GM12878 (cell line): ENCODE measurements at regions not wholly inside any gene's neighbourhood (a gene's known extent, or its start where the extent isn't known, plus 50 kb on each side); places are given as distances from the start of the nearest gene placed in this dataset.

Source experiments
- CHD4 ChIP-seq: fragments of 200-600 bp; sonication (generic); IDR thresholded peaks from 2 replicates; pipeline ENCODE4 v1.6.1; 2016; ENCODE audit warnings: mild to moderate bottlenecking
- CREB1 ChIP-seq: IDR thresholded peaks from 2 replicates; pipeline ENCODE4 v1.6.1; 2012; ENCODE audit warnings: low read depth, mild to moderate bottlenecking, inconsistent platforms
- CTCF ChIP-seq, 3 experiments: IDR thresholded peaks in 2 of 3; conservative IDR thresholded peaks in 1 of 3; 2 replicates each; pipeline ENCODE4 v1.5.1; 2011; ENCODE audit warnings: low read depth in 3 of 3, low read length in 3 of 3, mild to moderate bottlenecking in 3 of 3, control low read depth in 2 of 3, moderate library complexity in 2 of 3, inconsistent platforms in 1 of 3, mixed read lengths in 1 of 3; ENCODE audit not compliant: control insufficient read depth in 2 of 3, insufficient read depth in 1 of 3; ENCODE audit errors: extremely low read depth in 1 of 3
- EZH2 ChIP-seq: IDR thresholded peaks from 2 replicates; pipeline ENCODE4 v1.6.1; 2012; ENCODE audit warnings: low read depth, mild to moderate bottlenecking, control low read depth, inconsistent platforms, low read length, borderline replicate concordance; ENCODE audit not compliant: control insufficient read depth
- HCFC1 ChIP-seq: fragments of 150-350 bp; IDR thresholded peaks from 2 replicates; pipeline ENCODE4 v1.6.1; 2014; ENCODE audit warnings: low read length
- HDGF ChIP-seq: fragments of 450-650 bp; IDR thresholded peaks from 2 replicates; pipeline ENCODE4 v1.6.1; 2016; ENCODE audit warnings: antibody characterized with exemption
- NFYB ChIP-seq: IDR thresholded peaks from 2 replicates; pipeline ENCODE4 v1.6.1; 2011; ENCODE audit warnings: low read depth, mild to moderate bottlenecking, low read length, improper control_type of control experiment, moderate library complexity; ENCODE audit not compliant: insufficient read depth
- POLR2A ChIP-seq: IDR thresholded peaks from 2 replicates; pipeline ENCODE4 v1.6.1; 2011; ENCODE audit warnings: low read depth, mild to moderate bottlenecking, low read length
- SKIL ChIP-seq: fragments of 450-650 bp; IDR thresholded peaks from 2 replicates; pipeline ENCODE4 v1.6.1; 2017; ENCODE audit warnings: mild to moderate bottlenecking, low read depth, inconsistent platforms; ENCODE audit not compliant: poor library complexity, severe bottlenecking
- USF2 ChIP-seq: IDR thresholded peaks from 2 replicates; pipeline ENCODE4 v1.6.1; 2011; ENCODE audit warnings: low read depth, low read length, improper control_type of control experiment, borderline replicate concordance
- ZNF274 ChIP-seq: IDR thresholded peaks from one replicate; pipeline ENCODE4 v1.8.0; 2011; ENCODE audit not compliant: insufficient read length, insufficient read depth

DNA sequence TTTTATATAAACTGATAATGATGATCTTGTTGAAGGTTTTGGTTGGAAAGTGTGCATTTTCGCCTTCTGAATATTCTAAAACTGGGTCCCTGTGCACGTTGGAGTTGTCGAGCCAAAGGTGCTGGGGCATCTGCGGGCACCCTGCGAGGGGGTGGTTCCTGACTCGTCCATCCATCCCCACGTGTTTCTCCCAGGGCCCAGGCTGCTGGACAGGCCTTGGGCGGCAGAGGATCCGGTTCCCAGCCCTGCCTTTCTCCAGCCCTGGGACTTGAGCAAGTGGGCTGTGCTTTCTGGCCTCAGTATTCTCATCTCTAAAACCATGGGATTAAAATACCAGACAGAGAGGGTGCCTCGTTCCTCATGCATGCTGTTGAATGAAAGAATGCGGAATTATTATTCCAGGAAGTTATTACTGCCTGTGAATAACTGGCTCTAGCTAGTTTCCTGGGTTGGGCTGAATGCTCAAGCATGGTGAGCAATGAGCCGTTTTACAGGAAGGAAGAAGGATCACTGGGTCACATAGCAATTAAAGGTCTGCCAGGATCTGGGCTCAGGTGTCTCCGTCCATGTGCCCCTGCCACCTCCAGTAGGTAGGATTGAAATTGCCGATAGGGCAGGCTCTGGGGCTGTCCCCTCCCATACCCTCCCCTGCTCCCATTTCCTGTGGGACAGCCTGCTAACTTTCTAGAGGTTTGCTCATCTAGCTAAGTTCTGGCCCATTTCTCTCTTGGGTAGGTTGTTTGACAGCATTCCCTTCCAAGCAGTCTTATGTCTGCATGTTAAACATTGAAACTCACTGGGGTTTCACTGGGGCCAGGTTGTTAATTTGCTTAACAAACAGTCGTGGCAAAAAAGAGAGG is 77.2 kb upstream of the HS6ST1 start:
- TF ChIP-seq CTCF (IDR thresholded peaks at IDR 0.05 in 2 of 3, conservative IDR thresholded peaks at IDR 0.05 in 1 of 3; ENCODE audit: control insufficient read depth in 2 of 3, extremely low read depth in 1 of 3, insufficient read depth in 1 of 3, low read depth in 3 of 3, low read length in 3 of 3) (no peak), EZH2 (no peak), POLR2A (no peak), ZNF274 (no peak), CREB1 (no peak), HCFC1 (no peak), SKIL (no peak), HDGF (no peak), USF2 (no peak), NFYB (no peak), CHD4 (no peak)
